ENCODE measurements at regions not wholly inside any gene's neighbourhood (a gene's known extent, or its start where the extent isn't known, plus 50 kb on each side); places are given as distances from the start of the nearest gene placed in this dataset.

DNA sequence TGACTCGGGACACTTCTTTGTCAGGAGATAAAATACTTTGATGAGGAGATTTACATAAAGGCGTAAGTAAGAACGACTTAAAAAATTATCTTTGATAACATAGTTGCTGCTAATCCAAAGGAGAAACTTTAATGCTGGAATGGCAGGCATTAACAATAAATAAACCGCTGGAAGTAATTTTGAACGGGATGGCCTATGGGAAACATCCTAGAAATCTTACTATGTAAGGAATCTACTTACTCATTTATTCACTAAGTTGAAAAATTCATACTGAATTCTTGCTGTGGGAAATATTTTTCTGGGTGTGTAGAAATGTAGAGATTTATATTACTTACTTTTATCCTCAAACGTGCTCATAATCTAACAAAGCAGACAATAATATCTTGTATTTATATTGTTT, 425.7 kb upstream of the ZFP42 start:
- no CpG with 5 or more reads among the region's 6 CpGs for WGBS (ENCODE audit: extremely low coverage, insufficient read length, low lambda C conversion rate)

More for the DNA sequence above, 425.7 kb upstream of the ZFP42 start:
- H2BK15ac ChIP-seq (ENCODE audit: low read depth, low read length) = no peak overlapping the region
- no peak overlapping the region for H4K5ac ChIP-seq (ENCODE audit: insufficient read length, low read depth, low read length)
- H3T11ph ChIP-seq (ENCODE audit: low read length) = no peak overlapping the region
- H3K36me3 Mint-ChIP-seq (ENCODE audit: insufficient read depth in 1 of 3, low read depth in 3 of 3) = no peaks in the 10 kb centered on the region
- H3K9me3 Mint-ChIP-seq = no peaks in the 10 kb centered on the region
- H3K23ac ChIP-seq (ENCODE audit: insufficient read length, low read depth, low read length) = no peak overlapping the region
- no peak overlapping the region for H4K91ac ChIP-seq (ENCODE audit: insufficient read length, low read depth, low read length)
- H3K4me1 Mint-ChIP-seq = peaks cover 4 to 5% of the 10 kb centered on the region in 2 experiments
- H4K8ac ChIP-seq (replicated peaks; ENCODE audit: insufficient read length, low read depth, low read length) = no peak overlapping the region
- no peak overlapping the region for H2BK20ac ChIP-seq (ENCODE audit: low read depth, low read length, poor library complexity, severe bottlenecking)
- no peaks in the 10 kb centered on the region for H3K79me1 ChIP-seq (ENCODE audit: insufficient read depth, low read depth, low read length, poor library complexity, severe bottlenecking)
- H3K27me3 ChIP-seq (ENCODE audit: insufficient read depth, low read length) = no peaks in the 10 kb centered on the region
- no peak overlapping the region for H3K27ac Mint-ChIP-seq
- H3K56ac ChIP-seq (ENCODE audit: insufficient read length, low read depth, low read length) = no peak overlapping the region
- H3K9ac ChIP-seq (ENCODE audit: extremely low read depth, insufficient read length, low read length) = no peak overlapping the region
- no peaks in the 10 kb centered on the region for H3K79me2 ChIP-seq (ENCODE audit: insufficient read depth, low read length)
- no peak overlapping the region for H3K14ac ChIP-seq (ENCODE audit: insufficient read depth, low read length)
- no peaks in the 10 kb centered on the region for H3K4me1 ChIP-seq (ENCODE audit: insufficient read depth, low read length)
- DNase-seq = no peak
- H2BK5ac ChIP-seq (ENCODE audit: insufficient read length, low read length) = no peak overlapping the region
- no peak overlapping the region for H3K4me2 ChIP-seq (ENCODE audit: insufficient read depth, insufficient read length, low read length)
- H2BK12ac ChIP-seq (ENCODE audit: insufficient read length, low read depth, low read length) = no peak overlapping the region
- H3K18ac ChIP-seq (ENCODE audit: insufficient read length, low read depth, low read length) = no peak overlapping the region
- no peak overlapping the region for H2BK120ac ChIP-seq (ENCODE audit: low read depth, low read length, poor library complexity, severe bottlenecking)
- TF ChIP-seq, protein P1, sequence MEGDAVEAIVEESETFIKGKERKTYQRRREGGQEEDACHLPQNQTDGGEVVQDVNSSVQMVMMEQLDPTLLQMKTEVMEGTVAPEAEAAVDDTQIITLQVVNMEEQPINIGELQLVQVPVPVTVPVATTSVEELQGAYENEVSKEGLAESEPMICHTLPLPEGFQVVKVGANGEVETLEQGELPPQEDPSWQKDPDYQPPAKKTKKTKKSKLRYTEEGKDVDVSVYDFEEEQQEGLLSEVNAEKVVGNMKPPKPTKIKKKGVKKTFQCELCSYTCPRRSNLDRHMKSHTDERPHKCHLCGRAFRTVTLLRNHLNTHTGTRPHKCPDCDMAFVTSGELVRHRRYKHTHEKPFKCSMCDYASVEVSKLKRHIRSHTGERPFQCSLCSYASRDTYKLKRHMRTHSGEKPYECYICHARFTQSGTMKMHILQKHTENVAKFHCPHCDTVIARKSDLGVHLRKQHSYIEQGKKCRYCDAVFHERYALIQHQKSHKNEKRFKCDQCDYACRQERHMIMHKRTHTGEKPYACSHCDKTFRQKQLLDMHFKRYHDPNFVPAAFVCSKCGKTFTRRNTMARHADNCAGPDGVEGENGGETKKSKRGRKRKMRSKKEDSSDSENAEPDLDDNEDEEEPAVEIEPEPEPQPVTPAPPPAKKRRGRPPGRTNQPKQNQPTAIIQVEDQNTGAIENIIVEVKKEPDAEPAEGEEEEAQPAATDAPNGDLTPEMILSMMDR (conservative IDR thresholded peaks at IDR 0.05) = no peak
- H2AFZ ChIP-seq (ENCODE audit: low read length) = no peak overlapping the region
- no peak overlapping the region for H3K27ac ChIP-seq (ENCODE audit: insufficient read length, low read depth, low read length)
- no peak overlapping the region for H2AK5ac ChIP-seq (ENCODE audit: insufficient read length, low read length)
- no peak overlapping the region for H3K4me3 Mint-ChIP-seq
- no peaks in the 10 kb centered on the region for H3K9me3 ChIP-seq (ENCODE audit: control insufficient read depth, low read depth, low read length)
- no peaks in the 10 kb centered on the region for H3K23me2 ChIP-seq (ENCODE audit: insufficient read length, low read depth, low read length, poor library complexity, severe bottlenecking)
- no peaks in the 10 kb centered on the region for H4K20me1 ChIP-seq (ENCODE audit: control insufficient read depth, insufficient read depth, insufficient read length)
- no peak overlapping the region for H3K4ac ChIP-seq (ENCODE audit: low read depth, low read length)
- no peaks in the 10 kb centered on the region; the same call in 1 of the 2 replicates for H3K27me3 Mint-ChIP-seq (ENCODE audit: low read depth)
